ENCODE measurements at regions not wholly inside any gene's neighbourhood (a gene's known extent, or its start where the extent isn't known, plus 50 kb on each side); places are given as distances from the start of the nearest gene placed in this dataset.
"Not testable (repeated sequence)": the region's sequence is repeated elsewhere in the genome, so short reads cannot be mapped to it uniquely, and the experiment has no call there.

- ATAC-seq = no peak
- H3K36me3 ChIP-seq (replicated peaks in 1 of 2; ENCODE audit: insufficient read depth in 1 of 2, low read depth in 2 of 2) = no peaks in the 10 kb centered on the region
- H3K4me1 ChIP-seq = no peaks in the 10 kb centered on the region
- peak in 1 of 4 donors; percentile 4 for DNase-seq
- no peaks in the 10 kb centered on the region for H3K27me3 ChIP-seq
- TF ChIP-seq POLR2A (IDR thresholded peaks at IDR 0.05) (no peak), CTCF (IDR thresholded peaks at IDR 0.05) (no peak)
- no peaks in the 10 kb centered on the region for H3K9me3 ChIP-seq
- no peak overlapping the region for H3K27ac ChIP-seq
- intact Hi-C loops (cut with DNase I) = no loop called here
- no peak overlapping the region for H3K4me3 ChIP-seq
- 34 to 36% methylated on average over 8 to 18 of the region's 18 CpGs for WGBS, 2 donors
Measured at GRCh38 chr20:57108742-57109570, 157.5 kb downstream of the BMP7 start.

- no peak for DNase-seq
- Histone ChIP-seq H3K36me3 (replicated peaks in 1 of 2; ENCODE audit: insufficient read depth in 1 of 2, low read depth in 2 of 2) (no peaks in the 10 kb centered on the region), H3K4me1 (no peaks in the 10 kb centered on the region), H3K27me3 (no peaks in the 10 kb centered on the region), H3K4me3 (no peak overlapping the region), H3K9me3 (no peaks in the 10 kb centered on the region), H3K27ac (no peak overlapping the region)
- intact Hi-C loops (cut with DNase I) = no loop called here
- no peak for TF ChIP-seq CTCF (IDR thresholded peaks at IDR 0.05)
- WGBS, 2 donors = 51 to 52% methylated on average over 5 to 8 of the region's 10 CpGs
- no peak for ATAC-seq
Measured at GRCh38 chr20:57109571-57109953, 156.9 kb downstream of the BMP7 start.

GRCh38 chr20:57110121-57111027 lies 156.1 kb downstream of the BMP7 start:
- H3K9me3 ChIP-seq; H3K4me3 ChIP-seq; H3K27me3 ChIP-seq; ATAC-seq; H3K27ac ChIP-seq; H3K4me1 ChIP-seq; intact Hi-C loops (cut with DNase I); DNase-seq; H3K36me3 ChIP-seq (replicated peaks in 1 of 2; ENCODE audit: insufficient read depth in 1 of 2, low read depth in 2 of 2): not testable (repeated sequence)
- 86 to 91% methylated on average over 16 to 48 of the region's 61 CpGs for WGBS, 2 donors

GRCh38 chr20:57111028-57111373 lies 155.4 kb downstream of the BMP7 start:
- no peaks in the 10 kb centered on the region for H3K27me3 ChIP-seq
- 73 to 80% methylated on average over 3 of the region's 3 CpGs for WGBS, 2 donors
- no peak for ATAC-seq
- H3K9me3 ChIP-seq = no peaks in the 10 kb centered on the region
- intact Hi-C loops (cut with DNase I) = no loop called here
- H3K36me3 ChIP-seq (replicated peaks in 1 of 2; ENCODE audit: insufficient read depth in 1 of 2, low read depth in 2 of 2) = no peaks in the 10 kb centered on the region
- no peaks in the 10 kb centered on the region for H3K4me1 ChIP-seq
- no peak for TF ChIP-seq POLR2A (IDR thresholded peaks at IDR 0.05)
- no peak for TF ChIP-seq CTCF (IDR thresholded peaks at IDR 0.05)
- H3K27ac ChIP-seq = no peak overlapping the region
- H3K4me3 ChIP-seq = no peak overlapping the region
- DNase-seq = no peak

DNA sequence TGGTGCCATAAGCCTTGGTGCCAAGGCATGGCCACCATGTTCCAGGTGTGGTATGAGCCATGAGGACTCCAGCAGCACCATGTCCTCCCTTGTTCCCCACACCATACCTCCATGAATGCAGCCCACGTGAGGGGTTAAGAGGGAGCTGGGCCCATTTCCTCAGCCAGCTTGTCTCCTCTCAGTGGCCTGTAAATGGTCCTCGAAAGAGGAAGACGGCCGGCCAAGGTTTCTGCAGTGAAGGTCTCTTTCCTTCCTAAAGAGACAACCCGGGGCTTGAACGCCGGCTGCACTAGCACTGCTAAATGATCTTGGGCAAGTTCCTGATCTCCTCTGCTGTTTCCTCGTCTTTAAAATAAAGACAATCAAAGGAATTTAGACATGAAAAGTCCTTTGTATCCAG lies 154.0 kb downstream of the BMP7 start:
- ATAC-seq (no peak), DNase-seq (no peak)
- no peak overlapping the region for H3K27ac ChIP-seq
- intact Hi-C loops (cut with DNase I) = no loop called here
- no peaks in the 10 kb centered on the region for H3K4me1 ChIP-seq
- no peaks in the 10 kb centered on the region for H3K27me3 ChIP-seq
- no peaks in the 10 kb centered on the region for H3K36me3 ChIP-seq (replicated peaks in 1 of 2; ENCODE audit: insufficient read depth in 1 of 2, low read depth in 2 of 2)
- H3K9me3 ChIP-seq = no peaks in the 10 kb centered on the region
- TF ChIP-seq POLR2A (IDR thresholded peaks at IDR 0.05) (no peak), CTCF (IDR thresholded peaks at IDR 0.05) (no peak)
- 63 to 64% methylated on average over 8 of the region's 8 CpGs for WGBS, 2 donors
- H3K4me3 ChIP-seq = no peak overlapping the region
